ENCODE measurements at regions not wholly inside any gene's neighbourhood (a gene's known extent, or its start where the extent isn't known, plus 50 kb on each side); places are given as distances from the start of the nearest gene placed in this dataset.
A peak's percentile ranks its signal among the peaks of the same experiment; 100 is the strongest.

DNA sequence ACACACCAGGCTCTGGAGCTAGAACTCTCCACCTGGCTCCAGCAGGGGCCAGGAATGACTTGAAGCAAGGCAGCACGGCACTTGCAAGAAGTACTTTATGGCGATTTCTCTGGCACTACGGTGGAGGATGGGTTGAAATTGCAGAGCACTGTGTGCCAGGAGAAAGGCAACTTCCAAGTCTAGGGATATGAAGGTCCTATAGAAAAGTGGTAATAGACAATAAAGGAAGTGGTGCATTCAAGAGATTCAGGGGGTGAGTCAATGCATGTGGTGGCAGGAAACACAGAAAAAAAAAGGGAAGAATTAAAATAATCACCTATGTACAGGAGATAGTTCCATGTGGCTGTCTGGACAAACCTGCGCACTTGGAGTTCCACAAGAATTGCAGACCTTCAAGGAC, 240.3 kb upstream of the DYNLRB2 start:
- H3K36me3 Mint-ChIP-seq = no peaks in the 10 kb centered on the region
- no peak overlapping the region for H3K4me3 Mint-ChIP-seq
- no peak overlapping the region for H3K27ac Mint-ChIP-seq
- H3K4me1 Mint-ChIP-seq = no peaks in the 10 kb centered on the region
- no peak overlapping the region for H3K4me3 ChIP-seq (ENCODE audit: low read length)
- ChIA-PET CTCF (no interaction called here), POLR2A (no interaction called here)
- H3K36me3 ChIP-seq (ENCODE audit: insufficient read depth, low read length) = no peaks in the 10 kb centered on the region
- no peaks in the 10 kb centered on the region for H3K4me1 ChIP-seq (ENCODE audit: insufficient read depth, low read length)
- peaks cover 0 to 2% (median 0%) of the 10 kb centered on the region in 5 donors for H3K9me3 Mint-ChIP-seq
- peaks cover 7 to 18% of the 10 kb centered on the region in 2 donors for H3K27me3 Mint-ChIP-seq
- no peak for DNase-seq
- H3K27me3 ChIP-seq (ENCODE audit: insufficient read depth, low read length, poor library complexity, severe bottlenecking) = no peaks in the 10 kb centered on the region
- H3K9me3 ChIP-seq (ENCODE audit: low read length) = no peaks in the 10 kb centered on the region
- H3K27ac ChIP-seq (ENCODE audit: low read depth, low read length) = no peak overlapping the region

DNA sequence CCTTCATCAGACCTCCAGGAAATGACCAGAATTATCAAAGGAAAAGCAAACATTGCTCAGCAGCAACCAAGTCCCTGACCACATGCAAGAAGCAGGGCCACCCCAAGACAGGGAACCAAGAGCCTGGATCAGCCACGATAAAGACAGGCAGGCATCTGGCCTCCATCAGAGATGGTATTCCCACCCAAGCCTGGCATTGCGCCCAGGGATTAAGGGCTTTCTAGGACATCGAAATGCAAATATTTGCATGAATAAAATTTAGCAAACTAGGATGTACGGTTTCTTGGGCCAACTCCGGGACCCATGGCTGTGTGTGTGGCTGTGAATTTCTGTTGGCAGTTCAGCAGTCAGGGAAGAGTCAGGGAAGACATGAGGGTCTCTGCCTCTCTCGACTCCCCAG, 241.4 kb upstream of the DYNLRB2 start:
- Mint-ChIP-seq H3K36me3 (no peaks in the 10 kb centered on the region), H3K27ac (peak overlapping the region in 1 of 8 donors; percentile 26), H3K9me3 (peaks cover 0 to 4% (median 0%) of the 10 kb centered on the region in 5 donors), H3K27me3 (peaks cover 3 to 18% of the 10 kb centered on the region in 2 donors), H3K4me3 (peak overlapping the region in 1 of 7 donors; percentile 19), H3K4me1 (no peaks in the 10 kb centered on the region)
- H3K9me3 ChIP-seq (ENCODE audit: low read length) = no peaks in the 10 kb centered on the region
- ChIA-PET CTCF (no interaction called here), POLR2A (no interaction called here)
- H3K4me3 ChIP-seq (ENCODE audit: low read length) = no peak overlapping the region
- H3K27me3 ChIP-seq (ENCODE audit: insufficient read depth, low read length, poor library complexity, severe bottlenecking) = no peaks in the 10 kb centered on the region
- H3K36me3 ChIP-seq (ENCODE audit: insufficient read depth, low read length) = no peaks in the 10 kb centered on the region
- H3K27ac ChIP-seq (ENCODE audit: low read depth, low read length) = no peak overlapping the region
- no peaks in the 10 kb centered on the region for H3K4me1 ChIP-seq (ENCODE audit: insufficient read depth, low read length)
- no peak for DNase-seq

DNA sequence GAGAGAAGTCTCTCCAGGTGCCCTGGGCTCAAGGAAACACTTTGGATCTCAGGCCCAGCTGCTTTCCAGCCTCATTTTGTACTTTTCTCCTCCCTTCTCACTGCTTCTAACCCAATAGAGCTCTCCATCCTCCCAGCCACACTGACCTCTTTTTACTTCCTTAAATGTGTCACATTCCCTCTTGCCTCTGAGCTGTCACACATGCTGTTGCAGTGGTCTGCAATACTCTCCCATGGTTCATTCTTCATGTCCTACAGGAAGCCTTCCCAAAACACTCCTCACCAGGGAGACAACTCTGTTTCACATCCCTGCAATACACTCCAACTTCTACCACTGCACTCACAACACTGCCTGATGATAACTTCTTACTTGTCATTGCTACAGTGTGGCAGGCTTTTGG, 242.1 kb upstream of the DYNLRB2 start:
- no peaks in the 10 kb centered on the region for H3K4me1 ChIP-seq (ENCODE audit: insufficient read depth, low read length)
- Mint-ChIP-seq H3K27me3 (peaks cover 3 to 22% of the 10 kb centered on the region in 2 donors), H3K4me1 (no peaks in the 10 kb centered on the region), H3K4me3 (no peak overlapping the region), H3K27ac (no peak overlapping the region), H3K36me3 (no peaks in the 10 kb centered on the region), H3K9me3 (peaks cover 0 to 4% (median 0%) of the 10 kb centered on the region in 5 donors)
- no peak overlapping the region for H3K4me3 ChIP-seq (ENCODE audit: low read length)
- POLR2A ChIA-PET = no interaction called here
- CTCF ChIA-PET = no interaction called here
- no peaks in the 10 kb centered on the region for H3K27me3 ChIP-seq (ENCODE audit: insufficient read depth, low read length, poor library complexity, severe bottlenecking)
- H3K9me3 ChIP-seq (ENCODE audit: low read length) = no peaks in the 10 kb centered on the region
- no peak for DNase-seq
- H3K36me3 ChIP-seq (ENCODE audit: insufficient read depth, low read length) = no peaks in the 10 kb centered on the region
- H3K27ac ChIP-seq (ENCODE audit: low read depth, low read length) = no peak overlapping the region

- H3K4me1 Mint-ChIP-seq = no peaks in the 10 kb centered on the region
- Histone ChIP-seq H3K27me3 (ENCODE audit: insufficient read depth, low read length, poor library complexity, severe bottlenecking) (no peaks in the 10 kb centered on the region), H3K4me3 (ENCODE audit: low read length) (no peak overlapping the region), H3K9me3 (ENCODE audit: low read length) (no peaks in the 10 kb centered on the region), H3K36me3 (ENCODE audit: insufficient read depth, low read length) (no peaks in the 10 kb centered on the region), H3K4me1 (ENCODE audit: insufficient read depth, low read length) (no peaks in the 10 kb centered on the region), H3K27ac (ENCODE audit: low read depth, low read length) (no peak overlapping the region)
- no peaks in the 10 kb centered on the region for H3K36me3 Mint-ChIP-seq
- ChIA-PET CTCF (no interaction called here), POLR2A (no interaction called here)
- peaks cover 3 to 26% of the 10 kb centered on the region in 2 donors for H3K27me3 Mint-ChIP-seq
- DNase-seq = no peak
- H3K4me3 Mint-ChIP-seq = no peak overlapping the region
- peaks cover 0 to 4% (median 0%) of the 10 kb centered on the region in 5 donors for H3K9me3 Mint-ChIP-seq
- H3K27ac Mint-ChIP-seq = no peak overlapping the region
Measured at GRCh38 chr16:80296034-80296433, 244.8 kb upstream of the DYNLRB2 start.

GRCh38 chr16:80294172-80294571, 246.6 kb upstream of the DYNLRB2 start:
- H3K27me3 ChIP-seq (ENCODE audit: insufficient read depth, low read length, poor library complexity, severe bottlenecking) = no peaks in the 10 kb centered on the region
- Mint-ChIP-seq H3K27me3 (peaks cover 3 to 30% of the 10 kb centered on the region in 2 donors), H3K27ac (no peak overlapping the region), H3K36me3 (no peaks in the 10 kb centered on the region), H3K4me3 (no peak overlapping the region), H3K9me3 (peaks cover 0 to 4% (median 0%) of the 10 kb centered on the region in 5 donors), H3K4me1 (no peaks in the 10 kb centered on the region)
- H3K27ac ChIP-seq (ENCODE audit: low read depth, low read length) = no peak overlapping the region
- H3K4me1 ChIP-seq (ENCODE audit: insufficient read depth, low read length) = no peaks in the 10 kb centered on the region
- ChIA-PET CTCF (no interaction called here), POLR2A (no interaction called here)
- H3K4me3 ChIP-seq (ENCODE audit: low read length) = no peak overlapping the region
- no peaks in the 10 kb centered on the region for H3K9me3 ChIP-seq (ENCODE audit: low read length)
- DNase-seq = no peak
- H3K36me3 ChIP-seq (ENCODE audit: insufficient read depth, low read length) = no peaks in the 10 kb centered on the region

- Mint-ChIP-seq H3K27me3 (peaks cover 8 to 19% of the 10 kb centered on the region in 2 donors), H3K27ac (no peak overlapping the region), H3K4me1 (no peaks in the 10 kb centered on the region), H3K36me3 (no peaks in the 10 kb centered on the region), H3K4me3 (no peak overlapping the region), H3K9me3 (no peaks in the 10 kb centered on the region)
- no peak for DNase-seq
- Histone ChIP-seq H3K27ac (ENCODE audit: low read depth, low read length) (no peak overlapping the region), H3K27me3 (ENCODE audit: insufficient read depth, low read length, poor library complexity, severe bottlenecking) (no peaks in the 10 kb centered on the region), H3K36me3 (ENCODE audit: insufficient read depth, low read length) (no peaks in the 10 kb centered on the region), H3K4me3 (ENCODE audit: low read length) (no peak overlapping the region), H3K4me1 (ENCODE audit: insufficient read depth, low read length) (no peaks in the 10 kb centered on the region), H3K9me3 (ENCODE audit: low read length) (no peaks in the 10 kb centered on the region)
- POLR2A ChIA-PET = no interaction called here
- CTCF ChIA-PET = no interaction called here
Measured at GRCh38 chr16:80288616-80289015, 252.2 kb upstream of the DYNLRB2 start.

- Mint-ChIP-seq H3K9me3 (no peaks in the 10 kb centered on the region), H3K27me3 (peaks cover 12 to 22% of the 10 kb centered on the region in 2 donors), H3K4me3 (no peak overlapping the region), H3K27ac (no peak overlapping the region), H3K36me3 (no peaks in the 10 kb centered on the region), H3K4me1 (no peaks in the 10 kb centered on the region)
- POLR2A ChIA-PET = no interaction called here
- no peak for DNase-seq
- CTCF ChIA-PET = no interaction called here
- no peaks in the 10 kb centered on the region for H3K27me3 ChIP-seq (ENCODE audit: insufficient read depth, low read length, poor library complexity, severe bottlenecking)
- no peak overlapping the region for H3K4me3 ChIP-seq (ENCODE audit: low read length)
- H3K4me1 ChIP-seq (ENCODE audit: insufficient read depth, low read length) = no peaks in the 10 kb centered on the region
- no peaks in the 10 kb centered on the region for H3K36me3 ChIP-seq (ENCODE audit: insufficient read depth, low read length)
- H3K9me3 ChIP-seq (ENCODE audit: low read length) = no peaks in the 10 kb centered on the region
- H3K27ac ChIP-seq (ENCODE audit: low read depth, low read length) = no peak overlapping the region
Measured at GRCh38 chr16:80287674-80288073, 253.1 kb upstream of the DYNLRB2 start.

DNA sequence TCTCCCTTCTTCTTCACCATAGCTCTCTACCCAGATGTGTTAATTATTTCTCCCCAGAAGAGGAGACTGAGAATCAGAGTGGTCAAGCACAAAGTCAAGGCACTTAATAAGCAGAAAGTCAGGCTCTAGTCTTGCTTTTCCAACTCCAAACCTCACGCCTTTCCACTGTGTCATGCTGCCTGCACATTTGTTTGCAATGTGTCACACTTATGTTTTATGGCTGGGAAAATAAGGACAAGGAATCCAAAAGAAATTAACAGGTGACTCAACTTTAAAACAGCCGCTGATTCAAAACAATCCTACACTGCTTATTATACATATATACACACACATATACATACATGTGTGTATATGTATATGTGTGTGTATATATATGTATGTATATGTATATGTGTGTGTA, 255.7 kb upstream of the DYNLRB2 start:
- H3K27ac Mint-ChIP-seq = no peak overlapping the region
- Histone ChIP-seq H3K27me3 (ENCODE audit: insufficient read depth, low read length, poor library complexity, severe bottlenecking) (no peaks in the 10 kb centered on the region), H3K27ac (ENCODE audit: low read depth, low read length) (no peak overlapping the region), H3K9me3 (ENCODE audit: low read length) (no peaks in the 10 kb centered on the region), H3K4me3 (ENCODE audit: low read length) (no peak overlapping the region), H3K36me3 (ENCODE audit: insufficient read depth, low read length) (no peaks in the 10 kb centered on the region), H3K4me1 (ENCODE audit: insufficient read depth, low read length) (no peaks in the 10 kb centered on the region)
- CTCF ChIA-PET = no interaction called here
- POLR2A ChIA-PET = no interaction called here
- no peak for DNase-seq
- H3K4me3 Mint-ChIP-seq = no peak overlapping the region
- no peaks in the 10 kb centered on the region for H3K9me3 Mint-ChIP-seq
- H3K36me3 Mint-ChIP-seq = no peaks in the 10 kb centered on the region
- no peaks in the 10 kb centered on the region for H3K4me1 Mint-ChIP-seq
- peaks cover 12 to 17% of the 10 kb centered on the region in 2 donors for H3K27me3 Mint-ChIP-seq

Data from CD8-positive, alpha-beta memory T cell (primary cell).